HepG2 (cell line): ENCODE measurements at regions not wholly inside any gene's neighbourhood (a gene's known extent, or its start where the extent isn't known, plus 50 kb on each side); places are given as distances from the start of the nearest gene placed in this dataset.

Experiments
- FOXK2 ChIP-seq: fragments of 450-650 bp; IDR thresholded peaks from 2 replicates; pipeline ENCODE4 v1.6.1; 2016
- POLR2A ChIP-seq, 2 experiments: IDR thresholded peaks; 2 replicates each; pipeline ENCODE4 v1.6.1; 2011; ENCODE audit warnings: low read depth in 2 of 2, low read length in 2 of 2, mild to moderate bottlenecking in 1 of 2, moderate library complexity in 1 of 2; ENCODE audit not compliant: insufficient read depth in 1 of 2
- SMAD3 ChIP-seq: sonication (generic); formaldehyde crosslinking; IDR thresholded peaks from 2 replicates; pipeline ENCODE4 v1.4.0; 2020; ENCODE audit warnings: missing genetic modification reagents
- TF ChIP-seq, protein P1 (sequence below): sonication (generic); formaldehyde crosslinking; IDR thresholded peaks from 2 replicates; pipeline ENCODE4 v1.9.0; 2022; ENCODE audit warnings: missing genetic modification reagents, mild to moderate bottlenecking, borderline replicate concordance
- TF ChIP-seq, protein P2 (sequence below), 2 experiments: IDR thresholded peaks; 2 replicates each; pipeline ENCODE4 v1.6.1; 2011 to 2012; ENCODE audit warnings: low read length in 2 of 2, borderline replicate concordance in 1 of 2, low read depth in 1 of 2, mild to moderate bottlenecking in 1 of 2, moderate library complexity in 1 of 2

DNA sequence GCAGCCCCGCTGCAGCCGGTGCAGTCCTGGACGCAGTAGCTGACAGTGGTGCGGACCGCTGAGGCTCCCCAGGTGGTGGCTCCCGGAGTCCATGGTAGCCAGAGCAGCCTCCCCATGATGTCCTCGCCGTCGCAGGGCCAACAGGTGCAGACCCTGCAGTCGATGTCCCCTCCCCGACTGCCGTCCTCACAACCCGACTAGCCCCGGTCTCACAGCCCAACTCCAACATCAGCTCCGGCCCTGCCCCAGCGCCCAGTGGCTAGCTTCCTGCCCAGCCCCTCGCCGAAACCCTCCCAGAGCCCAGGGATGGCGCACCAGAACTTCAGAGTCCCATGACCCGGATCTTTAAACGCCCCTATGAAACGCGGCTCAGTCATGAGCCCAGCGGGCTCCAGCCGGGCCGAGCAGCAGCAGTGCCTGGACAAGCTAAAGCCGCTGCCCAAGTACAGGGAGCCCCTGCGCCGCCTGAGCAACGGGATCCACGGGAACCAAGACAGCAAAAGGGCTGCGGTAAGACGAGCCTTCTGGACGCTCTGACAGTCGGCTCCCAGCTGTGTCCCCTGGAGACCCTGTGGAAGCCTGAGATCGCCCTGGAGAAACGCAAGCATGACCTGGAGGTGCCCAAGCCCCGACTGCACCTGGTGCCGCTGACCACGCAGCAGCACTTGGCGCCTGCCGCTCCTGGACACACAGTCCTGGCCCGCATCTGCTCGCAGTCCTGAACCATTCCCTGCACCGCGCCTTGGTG is 53.8 kb upstream of the TUBA3E start:
- TF ChIP-seq SMAD3 (CRISPR knock-in tag) (no peak), POLR2A (IDR thresholded peaks at IDR 0.05; ENCODE audit: insufficient read depth in 1 of 2, low read depth in 2 of 2, low read length in 2 of 2) (no peak), FOXK2 (no peak)
- TF ChIP-seq, protein P1, sequence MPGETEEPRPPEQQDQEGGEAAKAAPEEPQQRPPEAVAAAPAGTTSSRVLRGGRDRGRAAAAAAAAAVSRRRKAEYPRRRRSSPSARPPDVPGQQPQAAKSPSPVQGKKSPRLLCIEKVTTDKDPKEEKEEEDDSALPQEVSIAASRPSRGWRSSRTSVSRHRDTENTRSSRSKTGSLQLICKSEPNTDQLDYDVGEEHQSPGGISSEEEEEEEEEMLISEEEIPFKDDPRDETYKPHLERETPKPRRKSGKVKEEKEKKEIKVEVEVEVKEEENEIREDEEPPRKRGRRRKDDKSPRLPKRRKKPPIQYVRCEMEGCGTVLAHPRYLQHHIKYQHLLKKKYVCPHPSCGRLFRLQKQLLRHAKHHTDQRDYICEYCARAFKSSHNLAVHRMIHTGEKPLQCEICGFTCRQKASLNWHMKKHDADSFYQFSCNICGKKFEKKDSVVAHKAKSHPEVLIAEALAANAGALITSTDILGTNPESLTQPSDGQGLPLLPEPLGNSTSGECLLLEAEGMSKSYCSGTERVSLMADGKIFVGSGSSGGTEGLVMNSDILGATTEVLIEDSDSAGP (CRISPR knock-in tag), result no peak
- TF ChIP-seq, protein P2, sequence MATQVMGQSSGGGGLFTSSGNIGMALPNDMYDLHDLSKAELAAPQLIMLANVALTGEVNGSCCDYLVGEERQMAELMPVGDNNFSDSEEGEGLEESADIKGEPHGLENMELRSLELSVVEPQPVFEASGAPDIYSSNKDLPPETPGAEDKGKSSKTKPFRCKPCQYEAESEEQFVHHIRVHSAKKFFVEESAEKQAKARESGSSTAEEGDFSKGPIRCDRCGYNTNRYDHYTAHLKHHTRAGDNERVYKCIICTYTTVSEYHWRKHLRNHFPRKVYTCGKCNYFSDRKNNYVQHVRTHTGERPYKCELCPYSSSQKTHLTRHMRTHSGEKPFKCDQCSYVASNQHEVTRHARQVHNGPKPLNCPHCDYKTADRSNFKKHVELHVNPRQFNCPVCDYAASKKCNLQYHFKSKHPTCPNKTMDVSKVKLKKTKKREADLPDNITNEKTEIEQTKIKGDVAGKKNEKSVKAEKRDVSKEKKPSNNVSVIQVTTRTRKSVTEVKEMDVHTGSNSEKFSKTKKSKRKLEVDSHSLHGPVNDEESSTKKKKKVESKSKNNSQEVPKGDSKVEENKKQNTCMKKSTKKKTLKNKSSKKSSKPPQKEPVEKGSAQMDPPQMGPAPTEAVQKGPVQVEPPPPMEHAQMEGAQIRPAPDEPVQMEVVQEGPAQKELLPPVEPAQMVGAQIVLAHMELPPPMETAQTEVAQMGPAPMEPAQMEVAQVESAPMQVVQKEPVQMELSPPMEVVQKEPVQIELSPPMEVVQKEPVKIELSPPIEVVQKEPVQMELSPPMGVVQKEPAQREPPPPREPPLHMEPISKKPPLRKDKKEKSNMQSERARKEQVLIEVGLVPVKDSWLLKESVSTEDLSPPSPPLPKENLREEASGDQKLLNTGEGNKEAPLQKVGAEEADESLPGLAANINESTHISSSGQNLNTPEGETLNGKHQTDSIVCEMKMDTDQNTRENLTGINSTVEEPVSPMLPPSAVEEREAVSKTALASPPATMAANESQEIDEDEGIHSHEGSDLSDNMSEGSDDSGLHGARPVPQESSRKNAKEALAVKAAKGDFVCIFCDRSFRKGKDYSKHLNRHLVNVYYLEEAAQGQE (IDR thresholded peaks at IDR 0.05; ENCODE audit: borderline replicate concordance in 1 of 2, low read depth in 1 of 2, low read length in 2 of 2), result no peak
